ENCODE measurements at regions not wholly inside any gene's neighbourhood (a gene's known extent, or its start where the extent isn't known, plus 50 kb on each side); places are given as distances from the start of the nearest gene placed in this dataset.

DNA sequence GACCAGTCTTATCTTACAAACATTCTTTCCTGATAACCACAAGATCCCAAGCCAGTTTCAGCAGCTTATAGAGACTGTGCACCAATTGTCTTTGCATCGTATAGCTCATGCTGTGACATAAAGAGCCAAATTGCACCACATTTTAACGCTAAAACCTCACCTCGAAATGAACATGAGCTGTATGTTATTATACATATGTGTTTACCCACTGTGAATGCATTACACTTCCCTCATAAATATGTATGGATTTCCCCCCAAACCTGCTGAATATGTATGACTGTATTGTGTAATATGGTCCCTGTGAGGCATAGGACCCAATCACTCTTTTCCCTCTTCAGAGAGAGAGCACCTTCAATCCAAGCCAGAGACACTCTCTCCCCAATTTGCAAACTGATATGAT, 692.4 kb downstream of the NLGN4X start:
- Mint-ChIP-seq H3K27me3 (ENCODE audit: insufficient read depth) (no peaks in the 10 kb centered on the region), H3K4me1 (ENCODE audit: low read depth) (no peaks in the 10 kb centered on the region), H3K9me3 (peaks cover 20% of the 10 kb centered on the region), H3K36me3 (ENCODE audit: low read depth) (no peaks in the 10 kb centered on the region), H3K27ac (no peak overlapping the region), H3K4me3 (no peak overlapping the region)
- DNase-seq, result no peak
- TF ChIP-seq, protein P1, sequence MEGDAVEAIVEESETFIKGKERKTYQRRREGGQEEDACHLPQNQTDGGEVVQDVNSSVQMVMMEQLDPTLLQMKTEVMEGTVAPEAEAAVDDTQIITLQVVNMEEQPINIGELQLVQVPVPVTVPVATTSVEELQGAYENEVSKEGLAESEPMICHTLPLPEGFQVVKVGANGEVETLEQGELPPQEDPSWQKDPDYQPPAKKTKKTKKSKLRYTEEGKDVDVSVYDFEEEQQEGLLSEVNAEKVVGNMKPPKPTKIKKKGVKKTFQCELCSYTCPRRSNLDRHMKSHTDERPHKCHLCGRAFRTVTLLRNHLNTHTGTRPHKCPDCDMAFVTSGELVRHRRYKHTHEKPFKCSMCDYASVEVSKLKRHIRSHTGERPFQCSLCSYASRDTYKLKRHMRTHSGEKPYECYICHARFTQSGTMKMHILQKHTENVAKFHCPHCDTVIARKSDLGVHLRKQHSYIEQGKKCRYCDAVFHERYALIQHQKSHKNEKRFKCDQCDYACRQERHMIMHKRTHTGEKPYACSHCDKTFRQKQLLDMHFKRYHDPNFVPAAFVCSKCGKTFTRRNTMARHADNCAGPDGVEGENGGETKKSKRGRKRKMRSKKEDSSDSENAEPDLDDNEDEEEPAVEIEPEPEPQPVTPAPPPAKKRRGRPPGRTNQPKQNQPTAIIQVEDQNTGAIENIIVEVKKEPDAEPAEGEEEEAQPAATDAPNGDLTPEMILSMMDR (IDR thresholded peaks at IDR 0.05), result no peak

DNA sequence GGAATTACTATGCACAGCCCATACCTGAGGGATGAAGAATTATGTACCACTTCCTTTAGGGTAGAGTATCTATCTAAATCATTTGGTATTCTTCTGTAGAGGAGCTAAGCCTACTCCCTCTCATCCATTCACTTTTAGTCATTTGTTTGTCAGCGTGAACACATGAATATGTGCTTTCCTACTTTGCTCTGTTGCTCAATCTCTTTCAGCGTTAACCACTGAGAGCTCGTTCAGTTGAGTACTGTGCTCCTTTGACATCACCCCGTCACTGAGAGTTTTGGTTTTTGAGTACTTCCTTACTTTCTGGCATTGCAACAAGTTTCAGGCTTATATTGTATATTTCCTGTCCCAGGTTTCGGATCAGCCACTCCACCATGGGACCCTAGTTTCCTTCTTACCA, 700.6 kb downstream of the NLGN4X start:
- TF ChIP-seq, protein P1 (IDR thresholded peaks at IDR 0.05), result no peak
- DNase-seq, result no peak
- no peak overlapping the region for H3K4me3 Mint-ChIP-seq
- H3K4me1 Mint-ChIP-seq (ENCODE audit: low read depth), result no peaks in the 10 kb centered on the region
- no peaks in the 10 kb centered on the region for H3K27me3 Mint-ChIP-seq (ENCODE audit: insufficient read depth)
- peaks cover 18% of the 10 kb centered on the region for H3K9me3 Mint-ChIP-seq
- H3K36me3 Mint-ChIP-seq (ENCODE audit: low read depth), result no peaks in the 10 kb centered on the region; the same call in 1 of the 2 replicates
- H3K27ac Mint-ChIP-seq, result no peak overlapping the region

DNA sequence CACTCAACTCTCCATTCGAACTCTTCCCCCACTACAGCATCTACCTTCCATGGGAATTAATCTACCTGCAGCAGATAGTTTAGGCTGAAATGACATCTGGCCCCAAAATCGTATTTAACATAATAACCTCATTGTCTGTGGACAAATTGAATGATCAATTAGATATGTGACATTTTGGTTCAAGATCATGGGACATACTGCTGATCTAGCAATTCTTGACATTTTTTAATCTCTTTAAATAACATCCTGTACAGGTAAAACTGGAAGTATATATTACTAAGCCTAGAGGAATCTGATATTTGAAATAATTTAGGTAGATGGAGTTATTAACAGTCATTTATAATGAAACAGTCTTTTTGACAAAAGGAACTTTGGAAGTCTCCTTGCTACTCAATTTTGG, 702.5 kb downstream of the NLGN4X start:
- Mint-ChIP-seq H3K4me3 (no peak overlapping the region), H3K27me3 (ENCODE audit: insufficient read depth) (no peaks in the 10 kb centered on the region), H3K27ac (no peak overlapping the region), H3K4me1 (ENCODE audit: low read depth) (no peaks in the 10 kb centered on the region), H3K9me3 (peaks cover 18% of the 10 kb centered on the region), H3K36me3 (ENCODE audit: low read depth) (no peaks in the 10 kb centered on the region; the same call in 1 of the 2 replicates)
- DNase-seq, result no peak
- TF ChIP-seq, protein P1 (IDR thresholded peaks at IDR 0.05), result no peak

DNA sequence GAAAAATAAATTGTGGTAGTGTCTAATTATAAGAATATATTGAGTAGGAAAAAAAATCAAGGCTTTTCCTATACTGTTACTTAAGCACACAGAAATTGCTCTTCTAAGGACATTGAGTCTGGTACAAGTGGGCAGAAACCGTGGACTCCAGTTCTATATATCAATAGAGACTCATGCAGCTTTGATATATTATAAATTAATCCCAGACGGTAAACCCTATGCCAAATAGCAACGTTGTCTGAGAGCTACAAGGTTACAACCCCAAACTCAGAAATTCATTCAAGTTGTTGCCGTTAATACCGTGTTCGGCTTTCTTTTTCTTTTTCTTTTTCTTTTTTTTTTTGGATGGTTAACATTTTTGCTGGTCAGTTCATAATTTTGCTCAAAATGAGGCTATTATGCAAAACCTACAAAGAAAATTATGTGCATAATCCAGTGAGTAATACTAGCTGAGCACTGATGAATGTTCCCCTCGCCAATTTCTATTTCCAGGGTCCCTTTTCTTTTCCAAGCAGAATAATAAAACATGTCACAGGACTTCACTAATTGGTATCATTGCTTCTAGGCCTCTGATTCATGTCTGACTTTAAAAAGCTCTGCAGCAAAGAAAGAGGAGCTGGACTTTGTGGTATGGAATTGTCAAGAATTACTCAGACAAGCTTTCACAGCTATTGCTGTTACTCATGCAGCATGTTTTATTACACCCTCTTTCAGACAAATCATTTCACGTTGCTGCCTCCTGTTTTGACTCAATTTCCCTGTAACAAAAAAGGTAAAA, 737.7 kb downstream of the NLGN4X start:
- Mint-ChIP-seq H3K27ac (no peak overlapping the region), H3K4me1 (ENCODE audit: low read depth) (no peaks in the 10 kb centered on the region), H3K9me3 (peaks cover 20% of the 10 kb centered on the region), H3K4me3 (no peak overlapping the region), H3K36me3 (ENCODE audit: low read depth) (peaks cover 4% of the 10 kb centered on the region; the same call in 1 of the 2 replicates), H3K27me3 (ENCODE audit: insufficient read depth) (no peaks in the 10 kb centered on the region)
- DNase-seq, result no peak
- TF ChIP-seq, protein P1 (IDR thresholded peaks at IDR 0.05), result no peak

DNA sequence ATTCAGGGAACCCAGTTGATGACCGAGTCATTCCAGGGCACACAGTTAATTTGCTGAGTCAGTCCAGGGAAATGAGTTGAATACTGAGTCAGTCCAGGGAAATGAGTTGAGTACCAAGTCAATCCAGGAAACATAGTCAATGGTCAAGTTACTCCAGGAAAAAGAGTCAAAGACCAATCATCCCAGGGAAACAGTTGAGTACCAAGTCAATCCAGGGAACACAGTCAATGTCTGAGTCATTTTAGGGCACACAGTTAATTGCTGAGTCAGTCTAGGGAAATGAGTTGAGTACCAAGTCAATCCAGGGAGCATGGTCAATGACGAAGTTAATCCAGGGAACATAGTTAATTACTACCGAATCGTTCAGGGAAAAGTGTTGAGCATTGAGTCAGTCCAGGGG, 754.4 kb downstream of the NLGN4X start:
- Mint-ChIP-seq H3K9me3 (peaks cover 28% of the 10 kb centered on the region), H3K4me3 (no peak overlapping the region), H3K27ac (no peak overlapping the region), H3K36me3 (ENCODE audit: low read depth) (no peaks in the 10 kb centered on the region), H3K4me1 (ENCODE audit: low read depth) (no peaks in the 10 kb centered on the region), H3K27me3 (ENCODE audit: insufficient read depth) (no peaks in the 10 kb centered on the region; the same call in 1 of the 2 replicates)
- TF ChIP-seq, protein P1 (IDR thresholded peaks at IDR 0.05), result no peak
- no peak for DNase-seq
